Endometrial microvascular endothelial cells (primary cell): ENCODE measurements at regions not wholly inside any gene's neighbourhood (a gene's known extent, or its start where the extent isn't known, plus 50 kb on each side); places are given as distances from the start of the nearest gene placed in this dataset.
"Not testable (repeated sequence)": the region's sequence is repeated elsewhere in the genome, so short reads cannot be mapped to it uniquely, and the experiment has no call there.

ENCODE experiments used
- in situ Hi-C: cut with HindIII; loops from 2 replicates; pipeline ENCODE4 v1.10.0; 2017; ENCODE audit warnings: low sequenced_read_pairs, low pct_unique_long_range_greater_than_20kb; ENCODE audit errors: inconsistent ontology term

GRCh38 chr12:58670623-58671022 is 249.7 kb downstream of the LRIG3 start:
- in situ Hi-C loops: no loop called here

DNA sequence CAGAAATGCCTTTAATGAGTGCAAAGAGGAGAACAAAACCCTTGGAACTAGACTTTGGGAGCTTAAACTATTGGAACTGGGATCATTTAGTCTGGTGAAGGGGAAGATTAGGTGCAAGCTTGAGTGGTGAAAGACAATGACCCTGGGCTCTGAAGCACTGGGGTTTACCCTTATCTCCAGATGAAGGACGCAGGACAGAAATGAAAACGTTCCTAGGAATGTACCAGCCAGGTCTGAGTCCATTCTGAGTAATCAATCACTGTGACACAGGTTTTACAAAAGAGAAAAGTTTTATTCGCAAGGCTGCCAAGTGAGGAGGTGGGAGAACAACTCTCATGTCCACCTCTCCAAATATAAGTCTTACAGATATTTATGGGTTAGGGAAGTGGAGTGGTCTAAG is 249.1 kb downstream of the LRIG3 start:
- in situ Hi-C loops: no loop called here

DNA sequence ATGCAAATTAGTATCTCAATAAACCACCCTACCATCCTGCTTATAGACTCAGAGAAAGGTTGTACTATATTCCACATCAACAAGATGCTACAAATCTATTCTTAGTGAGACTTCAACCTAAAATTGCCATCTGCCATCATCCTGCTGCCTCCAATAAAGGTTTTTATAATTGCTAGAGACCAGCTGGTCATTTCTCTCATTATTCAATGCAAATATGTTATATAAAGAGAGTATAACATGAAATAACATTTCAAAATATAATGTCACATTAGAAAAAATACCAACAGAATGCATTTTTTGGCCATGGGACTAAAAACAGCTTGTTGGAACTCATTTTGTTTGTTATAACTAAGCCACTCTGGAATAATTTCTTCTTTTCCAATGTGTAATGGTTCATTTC is 247.3 kb downstream of the LRIG3 start:
- in situ Hi-C loops: no loop called here

- in situ Hi-C loops: not testable (repeated sequence)
Observed at GRCh38 chr12:58677833-58678232, 242.5 kb downstream of the LRIG3 start.

GRCh38 chr12:58678753-58679152 is 241.6 kb downstream of the LRIG3 start:
- in situ Hi-C loops: no loop called here

DNA sequence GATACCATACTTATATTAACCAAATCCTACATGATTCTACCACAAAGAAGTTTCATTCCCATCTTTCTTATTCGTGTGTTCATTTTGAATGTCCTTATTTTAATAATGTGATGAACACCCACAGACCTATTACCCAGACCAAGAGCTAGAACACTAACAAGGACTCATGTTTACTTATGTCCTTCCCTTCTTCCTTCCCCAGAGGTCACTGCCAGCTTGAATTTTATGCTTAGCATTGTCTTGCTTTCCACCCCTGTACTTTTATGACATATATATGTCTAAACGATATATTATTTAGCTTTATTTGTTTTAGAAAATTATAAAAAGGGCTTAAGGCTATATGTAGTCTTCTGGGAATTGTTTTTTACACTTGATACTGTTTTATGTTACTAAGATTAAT is 238.6 kb downstream of the LRIG3 start:
- in situ Hi-C loops: no loop called here

- in situ Hi-C loops: no loop called here
Observed at GRCh38 chr12:58695263-58695662, 225.0 kb downstream of the LRIG3 start.

- in situ Hi-C loops: no loop called here
Observed at GRCh38 chr12:58701536-58701935, 218.8 kb downstream of the LRIG3 start.

DNA sequence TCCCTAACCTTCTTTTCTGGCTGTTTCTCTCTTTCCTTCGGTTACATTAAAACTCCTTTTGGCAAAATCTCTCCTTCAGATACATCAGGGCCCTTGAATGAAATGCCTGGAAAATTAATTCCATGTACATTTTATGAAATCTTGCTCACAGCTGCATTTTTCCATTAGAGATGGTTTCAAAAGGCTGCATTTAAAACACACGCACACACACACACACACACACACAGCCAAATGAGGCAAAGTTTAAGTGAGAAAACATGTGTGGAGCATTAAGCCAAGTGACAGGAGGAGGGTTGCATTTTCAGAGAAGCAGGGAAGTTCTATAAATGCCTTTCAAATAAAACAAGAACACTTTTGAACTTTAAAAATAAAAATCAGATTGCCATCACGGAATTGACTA is 216.4 kb downstream of the LRIG3 start:
- in situ Hi-C loops: no loop called here

- in situ Hi-C loops: not testable (repeated sequence)
Observed at GRCh38 chr12:58704770-58705169, 215.5 kb downstream of the LRIG3 start.

GRCh38 chr12:58710901-58711300 is 209.4 kb downstream of the LRIG3 start:
- in situ Hi-C loops: no loop called here

DNA sequence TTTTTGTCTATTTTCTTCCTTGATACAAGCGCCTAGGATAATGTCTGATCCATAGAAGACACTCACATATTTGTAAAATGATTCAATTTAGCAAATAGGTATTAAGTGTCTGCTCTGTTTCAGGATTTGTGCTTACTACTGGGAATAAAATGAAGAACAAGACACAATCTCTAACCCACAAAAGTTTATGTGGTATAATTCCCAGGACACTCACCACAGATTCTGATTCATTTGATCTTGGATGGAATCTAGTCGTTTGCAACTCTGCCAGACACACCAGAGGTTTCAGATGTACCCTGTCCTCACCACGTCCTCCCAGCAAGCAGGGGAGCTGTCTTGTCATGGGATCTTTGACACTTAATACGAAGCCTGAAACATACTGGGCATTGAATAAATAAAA is 208.3 kb downstream of the LRIG3 start:
- in situ Hi-C loops: no loop called here

- in situ Hi-C loops: no loop called here
Observed at GRCh38 chr12:58712976-58713375, 207.3 kb downstream of the LRIG3 start.

DNA sequence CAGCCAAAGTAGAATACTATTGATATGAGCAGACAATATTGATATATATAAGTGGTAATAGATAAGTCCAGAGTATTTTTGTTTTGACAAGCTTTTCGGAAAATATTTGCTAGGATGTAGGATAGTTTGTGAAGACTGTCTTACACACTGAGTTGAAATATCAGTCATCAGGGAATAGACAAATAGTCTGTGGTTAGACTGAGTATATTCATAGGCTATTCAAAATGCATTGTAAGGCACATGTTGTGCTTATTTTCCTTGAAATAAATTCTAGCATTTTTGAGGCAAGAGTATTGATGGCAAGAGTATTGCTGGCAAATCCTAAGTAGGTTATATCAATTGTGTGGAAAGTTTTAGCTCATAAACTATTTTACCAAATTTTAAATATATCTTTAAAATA is 201.1 kb downstream of the LRIG3 start:
- in situ Hi-C loops: no loop called here

GRCh38 chr12:58720421-58720820 is 199.9 kb downstream of the LRIG3 start:
- in situ Hi-C loops: no loop called here

DNA sequence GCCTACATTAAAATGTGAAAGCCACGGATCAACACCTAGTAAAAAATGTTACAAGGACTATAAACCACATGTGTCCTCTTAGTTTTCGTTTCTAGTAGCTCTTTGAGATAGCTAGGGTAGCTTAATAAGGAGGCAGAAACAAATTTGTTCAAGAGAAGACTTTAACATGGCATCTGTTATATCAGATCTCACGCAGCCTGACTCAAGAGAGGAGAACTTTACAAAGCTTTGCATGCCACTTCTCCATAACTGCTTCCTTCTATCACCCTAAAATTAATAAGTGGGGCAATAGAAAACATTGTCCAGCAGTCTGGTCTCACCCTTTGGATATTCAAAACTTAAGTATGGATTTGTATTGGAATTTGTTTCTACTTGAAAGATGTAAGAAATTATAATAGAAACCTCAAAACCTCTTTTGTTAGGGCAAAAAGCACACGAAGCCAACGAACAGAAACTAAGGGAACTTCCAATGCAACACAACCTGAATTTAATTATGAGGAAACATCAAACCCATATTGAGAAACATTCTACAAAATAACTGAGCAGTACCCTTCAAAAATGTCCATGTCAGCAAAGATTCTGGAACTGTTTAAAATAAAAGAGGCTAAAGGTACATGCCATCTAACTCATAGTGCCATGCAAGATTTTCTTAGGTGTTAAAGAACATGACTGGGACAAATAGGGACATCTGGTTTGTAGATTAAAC is 194.8 kb downstream of the LRIG3 start:
- in situ Hi-C loops: no loop called here

DNA sequence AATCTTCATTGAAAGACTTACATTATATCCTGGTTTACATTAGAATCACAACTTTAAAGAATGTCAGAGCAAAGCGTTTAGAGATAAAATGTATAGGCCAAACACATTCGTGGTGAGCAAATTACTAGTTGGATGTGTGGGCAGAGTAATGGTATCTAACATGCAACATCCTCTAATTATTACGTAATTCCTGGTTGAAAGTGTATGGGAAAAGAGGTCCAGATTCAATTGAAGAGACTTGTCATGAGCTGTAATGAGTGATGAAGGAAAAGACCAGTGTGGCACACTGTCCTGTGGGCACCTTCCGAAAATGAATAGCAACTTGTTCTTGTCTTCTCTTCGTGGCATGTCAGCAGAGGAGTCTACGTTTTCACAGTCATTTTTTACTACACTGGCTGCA is 192.8 kb downstream of the LRIG3 start:
- in situ Hi-C loops: no loop called here

GRCh38 chr12:58728397-58728796 is 191.9 kb downstream of the LRIG3 start:
- in situ Hi-C loops: no loop called here

DNA sequence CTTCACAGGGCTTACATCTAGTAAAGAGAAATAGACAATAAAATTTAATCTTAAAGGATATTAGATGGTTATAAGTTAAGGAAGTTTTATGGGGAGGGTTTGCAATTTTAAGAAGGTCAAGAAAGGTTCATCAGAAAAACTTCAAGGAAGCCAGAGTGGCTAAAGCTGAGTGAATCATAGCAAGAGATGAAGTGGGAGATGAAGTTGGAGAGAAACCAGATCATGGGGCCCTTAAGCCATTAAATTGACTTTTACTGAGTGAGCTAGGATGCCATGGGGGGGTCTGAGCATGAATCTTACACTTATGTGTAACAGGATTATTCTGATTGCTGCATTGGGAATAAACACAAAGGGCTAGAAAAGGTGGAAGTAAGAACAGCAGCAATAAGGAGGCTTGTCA is 189.2 kb downstream of the LRIG3 start:
- in situ Hi-C loops: no loop called here

GRCh38 chr12:58732894-58733293 is 187.4 kb downstream of the LRIG3 start:
- in situ Hi-C loops: no loop called here

DNA sequence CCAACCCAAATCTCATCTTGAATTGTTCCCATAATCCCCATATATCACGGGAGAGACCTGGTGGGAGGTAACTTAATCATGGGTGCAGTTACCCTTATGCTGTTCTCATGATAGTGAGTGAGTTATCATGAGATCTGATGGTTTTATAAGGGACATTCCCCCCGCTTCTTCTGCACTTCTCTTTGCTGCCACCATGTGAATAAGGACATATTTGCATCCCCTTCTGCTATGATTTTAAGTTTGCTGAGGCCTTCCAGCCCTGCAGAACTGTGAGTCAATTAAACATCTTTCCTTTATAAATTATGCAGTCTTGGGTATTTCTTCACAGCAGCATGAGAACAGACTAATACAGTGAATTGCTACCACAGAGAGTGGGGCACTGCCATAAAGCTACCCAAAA is 179.1 kb downstream of the LRIG3 start:
- in situ Hi-C loops: no loop called here
